Epithelial cell of proximal tubule (primary cell): ENCODE measurements at regions not wholly inside any gene's neighbourhood (a gene's known extent, or its start where the extent isn't known, plus 50 kb on each side); places are given as distances from the start of the nearest gene placed in this dataset.

Source experiments
- DNase-seq: peaks from one replicate; pipeline ENCODE4 v3.0.0-alpha.2; 2011; ENCODE audit warnings: low read depth
- H3K4me3 ChIP-seq: 2 replicates; pipeline ENCODE4 v1.5.1; 2011; ENCODE audit warnings: low read depth, mild to moderate bottlenecking, low read length
- CTCF ChIP-seq: conservative IDR thresholded peaks from 2 replicates; pipeline ENCODE4 v1.5.1; 2012; ENCODE audit warnings: low read depth, mild to moderate bottlenecking, low read length

DNA sequence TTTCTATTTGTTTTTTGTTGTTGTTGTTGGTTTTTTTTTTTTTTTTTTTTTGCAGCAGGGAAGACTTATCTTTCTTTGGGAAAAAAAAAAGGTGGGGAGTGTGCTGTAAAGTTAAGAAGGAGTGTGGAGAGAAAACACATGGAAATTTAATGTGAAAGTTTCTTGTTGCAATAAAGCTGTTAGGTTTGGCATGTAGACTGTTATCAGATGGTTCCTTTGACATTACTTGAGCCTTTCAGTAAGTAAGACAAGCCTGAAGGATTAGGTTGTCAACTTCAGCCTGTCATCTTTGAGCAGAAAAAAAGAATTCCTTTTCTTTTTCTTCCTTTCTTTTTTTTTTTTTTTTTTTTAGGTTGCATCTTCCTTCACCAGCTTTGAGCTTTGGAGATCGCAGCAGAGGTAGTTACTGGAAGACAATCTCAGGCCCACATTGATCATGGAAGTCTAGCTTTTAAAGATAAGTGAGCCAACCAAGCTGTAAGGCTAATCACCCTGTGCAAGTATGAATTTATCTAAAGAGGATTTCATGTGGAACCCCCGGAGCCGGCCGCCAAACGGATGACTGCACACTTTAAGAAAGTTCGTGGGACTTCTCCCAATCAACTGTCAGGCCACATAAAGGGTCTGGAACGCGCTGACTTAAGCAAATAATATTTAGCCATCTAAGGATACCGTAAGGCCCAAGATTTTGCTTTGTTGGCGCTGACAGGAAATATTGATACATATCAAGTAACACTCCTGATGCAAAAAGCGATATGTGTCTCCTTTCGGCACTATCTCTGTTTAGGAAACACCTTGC is 1040.1 kb upstream of the NR2F2 start:
- no peak overlapping the region for H3K4me3 ChIP-seq
- no peak for TF ChIP-seq CTCF
- DNase-seq: no peak

- peak; percentile 15 for DNase-seq
- TF ChIP-seq CTCF: peak; percentile 72
- H3K4me3 ChIP-seq: no peak overlapping the region
Measured at GRCh38 chr15:95291898-95292472, 1038.5 kb upstream of the NR2F2 start.

DNA sequence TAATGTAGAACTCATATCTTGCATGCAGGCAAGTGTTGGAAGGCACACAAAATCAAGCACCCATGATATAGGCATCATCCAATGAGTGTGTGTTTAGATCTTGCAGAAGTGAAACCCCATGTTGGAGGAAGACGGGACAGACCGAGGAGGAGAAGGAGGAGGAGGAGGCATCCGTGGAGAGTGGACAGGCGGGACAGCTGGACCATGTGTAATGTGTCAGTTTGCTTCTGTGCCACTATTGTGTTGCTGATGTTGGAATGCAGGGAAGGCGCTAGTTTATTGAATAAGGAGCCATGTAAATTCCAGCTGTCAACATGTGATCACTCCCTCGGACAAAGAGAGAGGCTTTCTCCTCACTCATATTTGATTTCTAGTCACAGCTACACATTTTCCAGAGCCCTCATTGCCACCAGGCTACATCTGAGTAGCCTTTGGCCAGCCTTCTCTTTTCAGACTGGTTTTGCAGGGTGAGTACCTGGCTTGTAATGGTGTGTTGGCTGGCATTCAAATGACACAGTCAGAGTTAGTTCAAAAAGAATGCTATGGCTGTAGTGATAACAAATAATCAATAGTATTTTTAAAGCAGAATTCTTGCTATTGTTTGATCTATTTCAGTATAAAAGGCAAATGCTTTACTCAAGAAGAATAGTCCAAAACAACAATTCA is 1037.6 kb upstream of the NR2F2 start:
- no peak overlapping the region for H3K4me3 ChIP-seq
- no peak for DNase-seq
- no peak for TF ChIP-seq CTCF

GRCh38 chr15:95293456-95294031 is 1037.0 kb upstream of the NR2F2 start:
- TF ChIP-seq CTCF: no peak
- no peak overlapping the region for H3K4me3 ChIP-seq
- DNase-seq: no peak

DNA sequence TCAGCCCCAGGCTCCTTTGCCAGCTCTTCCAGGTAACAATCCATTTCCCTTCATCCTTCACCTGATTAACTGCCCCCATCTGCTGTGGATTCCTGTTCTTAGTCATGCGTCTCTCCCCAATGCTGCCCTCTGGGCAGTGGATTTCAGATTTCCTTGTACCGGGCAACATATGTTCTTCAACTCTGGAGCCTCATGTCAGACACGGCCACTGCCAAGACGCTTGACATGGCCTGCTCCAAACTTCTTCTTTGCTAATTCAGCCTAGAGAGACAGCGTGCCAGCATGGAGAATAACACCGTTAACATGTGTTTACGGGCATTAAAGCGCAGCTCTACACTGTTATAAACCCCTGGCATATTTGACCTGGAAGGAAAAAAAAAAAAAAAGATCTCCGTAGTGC is 1035.1 kb upstream of the NR2F2 start:
- no peak overlapping the region for H3K4me3 ChIP-seq
- no peak for DNase-seq
- TF ChIP-seq CTCF: no peak

GRCh38 chr15:95295896-95296625 is 1034.4 kb upstream of the NR2F2 start:
- TF ChIP-seq CTCF: no peak
- no peak for DNase-seq
- no peak overlapping the region for H3K4me3 ChIP-seq
